ENCODE measurements at regions not wholly inside any gene's neighbourhood (a gene's known extent, or its start where the extent isn't known, plus 50 kb on each side); places are given as distances from the start of the nearest gene placed in this dataset.

DNA sequence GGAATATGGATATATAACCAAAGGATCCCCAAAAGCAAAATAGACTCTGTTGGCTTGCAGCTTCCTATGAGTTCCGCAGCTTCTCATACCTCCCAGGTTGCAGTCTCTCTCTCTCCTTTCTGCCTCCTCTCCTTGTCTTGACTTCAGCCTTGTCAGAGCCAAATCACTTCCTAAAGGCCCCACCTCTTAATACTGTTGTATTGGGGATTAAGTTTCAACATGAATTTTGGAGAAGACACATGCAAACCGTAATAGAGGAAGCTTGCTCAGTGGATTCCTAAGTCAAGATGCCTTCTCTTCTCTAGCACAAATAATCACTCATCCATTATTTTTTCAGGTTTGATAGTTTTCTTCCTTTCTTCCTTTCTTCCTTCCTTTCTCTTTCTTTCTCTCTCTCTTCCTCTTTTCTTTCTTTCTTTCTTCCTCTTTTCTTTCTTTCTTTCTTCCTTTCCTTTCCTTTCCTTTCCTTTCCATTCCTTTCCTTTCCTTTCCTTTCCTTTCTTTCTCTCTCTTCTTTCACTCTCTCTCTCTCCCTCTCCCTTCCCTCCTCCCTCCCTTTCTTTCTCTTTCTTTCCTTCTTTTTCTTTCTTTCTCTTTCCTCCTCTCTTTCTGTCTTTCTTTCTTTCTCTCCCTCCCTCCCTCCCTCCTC lies 411.3 kb upstream of the TPM1 start:
- TF ChIP-seq SPI1 (IDR thresholded peaks at IDR 0.05; ENCODE audit: low read depth, low read length), result no peak
- TF ChIP-seq POLR2AphosphoS5 (IDR thresholded peaks at IDR 0.05; ENCODE audit: low read depth, low read length), result no peak
- no peak for TF ChIP-seq POU2F2 (IDR thresholded peaks at IDR 0.05; ENCODE audit: low read depth, low read length)
- DNase-seq (ENCODE audit: insufficient read length, low spot score) (no peak), FAIRE-seq (no peak)

DNA sequence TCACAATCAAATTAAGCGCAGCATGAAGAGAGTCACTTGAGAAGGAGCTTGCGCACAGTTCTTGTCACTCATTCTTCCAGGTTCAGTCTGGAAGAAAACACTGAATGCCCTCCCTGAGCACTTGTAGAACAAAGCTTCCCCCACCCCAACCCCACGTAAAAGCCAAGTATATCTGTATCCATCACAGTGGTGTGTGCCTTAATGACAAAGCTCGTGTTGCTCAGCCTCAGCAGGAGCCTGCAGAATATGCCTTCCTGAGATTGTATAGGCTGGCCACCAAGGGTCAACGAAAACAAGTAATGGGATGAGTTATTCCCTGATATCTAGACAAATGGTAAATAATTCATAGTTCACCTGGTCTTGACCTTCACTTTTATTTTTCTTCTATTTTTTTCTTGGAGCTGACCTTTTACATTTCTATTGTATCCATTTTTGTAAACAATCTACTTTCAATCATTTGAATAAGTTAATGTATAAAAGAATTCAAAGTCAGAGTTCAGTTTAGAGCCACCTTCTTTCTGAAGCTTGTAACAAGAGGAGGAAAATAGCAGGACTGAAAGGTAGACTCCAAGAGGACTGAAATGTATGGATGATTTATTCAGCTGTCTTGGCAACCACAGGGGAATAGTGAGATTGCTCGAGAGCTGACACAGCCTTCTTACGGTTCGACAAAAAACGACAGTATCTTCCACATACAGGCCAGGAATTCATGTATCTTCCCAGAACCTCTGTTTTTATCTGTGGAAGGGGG lies 405.5 kb upstream of the TPM1 start:
- no peak for TF ChIP-seq TAF1 (IDR thresholded peaks at IDR 0.05; ENCODE audit: low read depth, low read length)
- TF ChIP-seq SPI1 (IDR thresholded peaks at IDR 0.05; ENCODE audit: low read depth, low read length), result no peak
- TF ChIP-seq POLR2A (IDR thresholded peaks at IDR 0.05; ENCODE audit: low read depth, low read length), result no peak
- no peak for TF ChIP-seq POLR2AphosphoS5 (IDR thresholded peaks at IDR 0.05; ENCODE audit: low read depth, low read length)
- no peak for TF ChIP-seq PAX5 (IDR thresholded peaks at IDR 0.05; ENCODE audit: insufficient read depth, low read length, severe bottlenecking)
- TF ChIP-seq POU2F2 (IDR thresholded peaks at IDR 0.05; ENCODE audit: low read depth, low read length), result no peak
- FAIRE-seq (no peak), DNase-seq (ENCODE audit: insufficient read length, low spot score) (no peak)

DNA sequence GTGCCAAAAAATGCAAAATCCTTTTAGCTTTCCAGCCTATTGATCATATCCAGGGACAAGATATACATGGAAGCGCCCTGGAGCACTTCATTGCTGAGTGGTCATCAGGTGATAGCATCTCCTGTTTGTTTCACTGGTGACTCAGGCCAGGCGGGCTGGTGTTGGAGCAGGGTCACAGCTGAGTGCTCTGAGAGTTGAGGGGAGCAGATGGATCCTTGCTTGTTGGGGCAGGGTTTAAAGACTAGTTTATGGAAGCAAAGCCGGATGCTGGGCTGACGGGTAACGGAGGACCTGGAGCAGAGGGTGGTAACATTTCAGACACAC lies 405.0 kb upstream of the TPM1 start:
- FAIRE-seq (no peak), DNase-seq (ENCODE audit: insufficient read length, low spot score) (no peak)
- TF ChIP-seq SPI1 (IDR thresholded peaks at IDR 0.05; ENCODE audit: low read depth, low read length) (no peak), POLR2AphosphoS5 (IDR thresholded peaks at IDR 0.05; ENCODE audit: low read depth, low read length) (no peak), POLR2A (IDR thresholded peaks at IDR 0.05; ENCODE audit: low read depth, low read length) (no peak)

DNA sequence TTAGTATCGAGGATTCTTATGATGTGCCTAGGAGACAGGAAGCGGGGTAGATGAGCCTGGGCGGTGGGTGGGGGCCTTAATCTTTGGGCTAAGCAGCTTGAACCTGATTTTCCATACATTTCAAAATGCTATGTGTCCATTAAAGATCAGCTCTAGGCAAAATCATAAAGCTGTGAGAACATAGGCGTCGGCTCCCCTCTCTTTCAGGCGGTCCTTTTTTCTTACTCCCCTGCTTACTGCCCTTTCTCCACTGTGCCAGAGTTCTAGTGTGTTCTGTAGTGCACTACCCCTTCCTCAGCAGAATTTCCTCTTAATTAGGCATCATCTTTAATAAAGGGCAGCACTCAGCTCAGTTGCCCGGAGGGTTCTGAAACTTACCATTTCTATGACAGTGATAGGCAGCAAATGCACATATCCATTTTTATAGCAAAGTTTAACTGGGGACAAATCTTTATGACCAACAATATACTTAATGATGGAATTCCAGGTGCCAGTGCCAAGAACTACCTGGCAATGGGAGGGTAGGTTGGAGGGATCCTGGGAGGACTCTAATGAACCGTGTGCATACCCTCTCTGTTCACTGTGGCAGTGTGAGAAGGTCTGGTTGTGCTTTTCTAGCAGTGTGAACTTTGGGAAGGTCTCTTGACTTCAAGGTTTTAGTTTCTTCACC lies 404.5 kb upstream of the TPM1 start:
- FAIRE-seq, result no peak
- no peak for DNase-seq (ENCODE audit: insufficient read length, low spot score)
- TF ChIP-seq POLR2AphosphoS5 (IDR thresholded peaks at IDR 0.05; ENCODE audit: low read depth, low read length) (no peak), PAX5 (IDR thresholded peaks at IDR 0.05; ENCODE audit: insufficient read depth, low read length, severe bottlenecking) (no peak), SPI1 (IDR thresholded peaks at IDR 0.05; ENCODE audit: low read depth, low read length) (no peak), POU2F2 (IDR thresholded peaks at IDR 0.05; ENCODE audit: low read depth, low read length) (no peak), TAF1 (IDR thresholded peaks at IDR 0.05; ENCODE audit: low read depth, low read length) (no peak), POLR2A (IDR thresholded peaks at IDR 0.05; ENCODE audit: low read depth, low read length) (no peak)

DNA sequence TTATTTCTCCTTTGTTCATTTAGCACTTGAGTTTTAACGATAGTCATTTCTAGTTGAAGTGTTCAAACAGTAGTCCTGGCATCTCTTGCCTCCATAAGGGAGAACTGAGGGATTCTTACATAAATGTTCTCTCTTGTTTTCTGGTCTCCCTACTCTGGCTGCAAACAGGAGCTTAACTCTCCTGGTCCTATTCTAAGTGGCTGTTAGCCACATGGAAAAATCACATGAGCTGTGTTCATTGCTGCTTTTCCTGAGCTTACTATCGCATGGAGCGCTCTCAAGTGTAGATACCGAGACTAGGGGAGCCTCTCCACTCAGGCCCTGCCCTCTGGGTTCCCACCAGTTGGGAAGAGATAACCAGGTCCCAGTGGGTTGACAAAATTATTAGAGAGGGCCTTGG lies 403.1 kb upstream of the TPM1 start:
- DNase-seq (ENCODE audit: insufficient read length, low spot score), result no peak
- no peak for FAIRE-seq
- TF ChIP-seq POLR2A (IDR thresholded peaks at IDR 0.05; ENCODE audit: low read depth, low read length), result no peak
- no peak for TF ChIP-seq POU2F2 (IDR thresholded peaks at IDR 0.05; ENCODE audit: low read depth, low read length)
- TF ChIP-seq SPI1 (IDR thresholded peaks at IDR 0.05; ENCODE audit: low read depth, low read length), result no peak
- no peak for TF ChIP-seq POLR2AphosphoS5 (IDR thresholded peaks at IDR 0.05; ENCODE audit: low read depth, low read length)
- TF ChIP-seq TAF1 (IDR thresholded peaks at IDR 0.05; ENCODE audit: low read depth, low read length), result no peak
- no peak for TF ChIP-seq PAX5 (IDR thresholded peaks at IDR 0.05; ENCODE audit: insufficient read depth, low read length, severe bottlenecking)

DNA sequence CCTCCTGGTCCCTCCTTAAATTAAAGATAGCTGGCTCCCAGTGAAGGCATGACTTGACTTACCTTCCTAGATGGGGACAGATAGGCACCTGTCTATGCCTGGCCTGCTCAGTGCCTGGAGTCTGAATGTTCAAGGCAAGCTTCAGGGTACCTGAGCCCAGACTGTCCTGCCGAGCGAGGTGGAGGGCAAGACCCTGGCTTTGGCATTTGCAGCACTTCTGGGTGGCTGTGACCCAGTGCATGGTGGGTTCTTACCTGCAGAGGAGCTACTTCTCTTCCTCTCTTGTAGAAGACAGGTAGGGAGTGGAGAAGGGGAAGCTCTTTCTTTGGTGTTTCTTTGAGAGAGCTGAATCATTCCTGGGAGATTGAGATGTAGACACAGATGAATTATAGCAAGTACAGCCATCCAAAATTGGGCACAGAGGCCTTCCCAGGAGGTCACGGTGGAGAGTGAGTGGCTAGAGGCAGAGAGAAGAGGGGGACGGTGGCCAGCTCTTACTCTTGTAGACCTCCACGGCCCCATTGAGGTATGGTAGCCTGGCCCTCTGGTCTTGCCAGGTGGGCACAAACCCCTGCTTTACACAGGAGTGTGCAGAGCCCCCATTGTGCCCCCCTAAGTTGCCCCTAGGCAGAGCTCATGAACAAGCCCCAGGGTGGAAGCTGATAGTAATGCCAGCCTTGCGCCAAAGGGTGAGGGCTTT lies 402.5 kb upstream of the TPM1 start:
- FAIRE-seq (no peak), DNase-seq (ENCODE audit: insufficient read length, low spot score) (no peak)
- TF ChIP-seq TAF1 (IDR thresholded peaks at IDR 0.05; ENCODE audit: low read depth, low read length) (no peak), PAX5 (IDR thresholded peaks at IDR 0.05; ENCODE audit: insufficient read depth, low read length, severe bottlenecking) (no peak), POLR2A (IDR thresholded peaks at IDR 0.05; ENCODE audit: low read depth, low read length) (no peak), POLR2AphosphoS5 (IDR thresholded peaks at IDR 0.05; ENCODE audit: low read depth, low read length) (no peak), SPI1 (IDR thresholded peaks at IDR 0.05; ENCODE audit: low read depth, low read length) (no peak), POU2F2 (IDR thresholded peaks at IDR 0.05; ENCODE audit: low read depth, low read length) (no peak)

GRCh38 chr15:62641825-62642224 lies 400.7 kb upstream of the TPM1 start:
- TF ChIP-seq POLR2A (IDR thresholded peaks at IDR 0.05; ENCODE audit: low read depth, low read length), result no peak
- TF ChIP-seq PAX5 (IDR thresholded peaks at IDR 0.05; ENCODE audit: insufficient read depth, low read length, severe bottlenecking), result no peak
- no peak for TF ChIP-seq POU2F2 (IDR thresholded peaks at IDR 0.05; ENCODE audit: low read depth, low read length)
- no peak for TF ChIP-seq SPI1 (IDR thresholded peaks at IDR 0.05; ENCODE audit: low read depth, low read length)
- no peak for TF ChIP-seq TAF1 (IDR thresholded peaks at IDR 0.05; ENCODE audit: low read depth, low read length)
- TF ChIP-seq POLR2AphosphoS5 (IDR thresholded peaks at IDR 0.05; ENCODE audit: low read depth, low read length), result no peak
- FAIRE-seq (no peak), DNase-seq (ENCODE audit: insufficient read length, low spot score) (no peak)

DNA sequence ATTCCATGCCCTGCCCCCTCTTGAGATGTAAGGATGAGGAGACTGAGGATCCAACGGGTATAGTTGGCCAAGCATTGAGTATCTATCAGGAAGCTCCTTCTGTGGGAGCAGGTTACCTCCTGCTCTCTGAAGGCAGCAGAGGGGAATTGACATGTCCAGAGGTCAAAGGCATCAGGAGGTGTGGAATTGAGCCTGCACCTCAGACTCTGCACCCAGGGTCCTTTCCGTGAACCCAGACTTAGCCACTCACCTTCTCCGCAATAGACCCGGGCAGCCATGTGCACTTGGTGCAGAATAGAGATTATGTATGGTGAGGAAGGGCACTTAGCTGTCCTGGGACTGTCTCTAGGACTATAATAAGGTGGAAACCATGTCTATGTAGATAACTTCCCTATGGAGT lies 399.0 kb upstream of the TPM1 start:
- TF ChIP-seq POU2F2 (IDR thresholded peaks at IDR 0.05; ENCODE audit: low read depth, low read length) (no peak), POLR2AphosphoS5 (IDR thresholded peaks at IDR 0.05; ENCODE audit: low read depth, low read length) (no peak), SPI1 (IDR thresholded peaks at IDR 0.05; ENCODE audit: low read depth, low read length) (no peak), TAF1 (IDR thresholded peaks at IDR 0.05; ENCODE audit: low read depth, low read length) (no peak), PAX5 (IDR thresholded peaks at IDR 0.05; ENCODE audit: insufficient read depth, low read length, severe bottlenecking) (no peak), POLR2A (IDR thresholded peaks at IDR 0.05; ENCODE audit: low read depth, low read length) (no peak)
- DNase-seq (ENCODE audit: insufficient read length, low spot score) (no peak), FAIRE-seq (no peak)

DNA sequence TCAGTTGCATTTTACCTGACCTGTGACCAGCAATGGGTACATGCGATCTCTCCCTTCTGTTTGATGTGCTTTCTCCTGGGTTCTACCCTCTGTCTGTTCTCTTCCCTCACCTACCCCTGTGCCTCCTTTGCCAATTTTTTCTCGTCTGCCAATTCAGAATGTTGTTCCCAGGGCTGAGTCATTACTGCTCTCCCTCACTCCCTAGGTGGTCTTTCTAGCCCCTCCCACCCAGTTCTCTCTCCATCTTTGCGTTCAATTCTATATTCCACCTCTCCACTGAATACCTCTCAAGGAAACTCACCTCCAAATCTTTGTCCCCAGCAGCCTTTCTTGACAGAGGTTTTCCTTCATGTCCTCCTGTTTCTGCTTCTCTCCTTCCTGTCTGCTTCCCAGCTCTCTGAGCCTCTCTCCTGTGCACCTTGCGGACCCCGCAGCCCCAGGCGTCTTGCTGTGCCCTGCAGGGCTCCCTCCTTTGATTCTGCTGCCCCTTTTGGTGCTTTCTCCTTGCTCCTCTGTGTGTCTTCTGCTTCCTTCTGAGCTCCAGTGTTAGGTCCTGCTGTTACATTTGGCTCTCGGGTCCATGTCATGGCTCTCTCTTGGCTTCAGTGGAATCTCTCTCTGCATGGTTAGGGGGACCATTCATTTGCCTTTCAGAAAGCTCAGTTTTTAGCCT lies 398.2 kb upstream of the TPM1 start:
- TF ChIP-seq PAX5 (IDR thresholded peaks at IDR 0.05; ENCODE audit: insufficient read depth, low read length, severe bottlenecking) (no peak), POU2F2 (IDR thresholded peaks at IDR 0.05; ENCODE audit: low read depth, low read length) (no peak)
- no peak for FAIRE-seq
- DNase-seq (ENCODE audit: insufficient read length, low spot score), result no peak
